ENCODE measurements at regions not wholly inside any gene's neighbourhood (a gene's known extent, or its start where the extent isn't known, plus 50 kb on each side); places are given as distances from the start of the nearest gene placed in this dataset.
A peak's percentile ranks its signal among the peaks of the same experiment; 100 is the strongest.

DNA sequence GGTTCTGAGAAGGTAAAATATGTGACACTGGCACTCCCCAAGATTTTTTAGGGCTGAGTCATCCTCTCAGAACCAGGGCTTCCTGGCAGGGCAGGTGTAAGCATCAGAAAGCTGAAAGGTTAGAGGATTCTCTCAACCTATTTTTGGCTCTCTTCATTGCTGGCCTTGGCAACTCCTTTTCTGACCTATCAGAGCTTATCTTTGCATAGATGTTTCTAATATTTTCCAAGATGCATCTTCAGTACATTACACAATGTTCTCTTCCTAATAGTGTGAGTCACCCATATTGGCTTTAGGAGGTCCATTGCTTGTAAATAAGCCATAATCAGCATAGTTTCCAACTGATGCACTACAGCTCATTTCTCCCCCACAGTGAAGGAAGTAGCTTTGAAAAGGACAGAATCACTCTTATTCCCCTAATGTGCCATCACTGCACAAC, 2008.4 kb upstream of the PIK3C3 start:
- CTCF ChIA-PET (ENCODE audit: partially characterized antibody) = no interaction called here
- Histone ChIP-seq H3K4me1 (replicated peaks in 1 of 4; ENCODE audit: control insufficient read depth in 3 of 4, insufficient read depth in 4 of 4, low read length in 3 of 4) (peaks cover 0 to 3% (median under 1%) of the 10 kb centered on the region in 4 experiments; a peak in 1 of 7 replicates), H3K79me1 (ENCODE audit: low read depth, low read length) (no peaks in the 10 kb centered on the region), H3K23me2 (ENCODE audit: low read depth, low read length) (no peaks in the 10 kb centered on the region), H3K4ac (replicated peaks; ENCODE audit: insufficient read length, low read depth, low read length) (no peak overlapping the region), H3K27ac (ENCODE audit: low read depth, low read length) (no peak overlapping the region), H3K79me2 (ENCODE audit: control insufficient read depth in 1 of 2, insufficient read depth in 2 of 2, low read length in 2 of 2) (no peaks in the 10 kb centered on the region), H2BK12ac (ENCODE audit: low read depth, low read length) (no peak overlapping the region), H3K9me3 (ENCODE audit: insufficient read depth in 2 of 2, low read depth in 1 of 2, low read length in 1 of 2) (no peaks in the 10 kb centered on the region), H3K4me2 (ENCODE audit: insufficient read depth in 1 of 2, low read depth in 2 of 2, low read length in 2 of 2) (no peak overlapping the region), H3K9ac (replicated peaks in 1 of 4; ENCODE audit: extremely low read depth in 1 of 4, low read depth in 3 of 4, low read length in 3 of 4) (no peak overlapping the region), H3K23ac (ENCODE audit: insufficient read length) (no peak overlapping the region), H4K8ac (ENCODE audit: extremely low read depth, insufficient read depth, low read length) (no peak overlapping the region), H4K5ac (ENCODE audit: insufficient read length, low read depth, low read length) (no peak overlapping the region), H3K14ac (ENCODE audit: insufficient read length) (no peak overlapping the region), H2BK15ac (ENCODE audit: low read length) (no peak overlapping the region), H2BK5ac (ENCODE audit: low read depth, low read length) (no peak overlapping the region), H3K18ac (ENCODE audit: extremely low read depth, low read length) (no peak overlapping the region), H2BK120ac (replicated peaks; ENCODE audit: low read depth, low read length) (no peak overlapping the region), H3K4me3 (ENCODE audit: extremely low read depth in 1 of 4, insufficient read depth in 2 of 4, low read depth in 3 of 4, low read length in 4 of 4) (no peak overlapping the region), H3K27me3 (replicated peaks in 1 of 4; ENCODE audit: control insufficient read depth in 3 of 4, extremely low read depth in 1 of 4, insufficient read depth in 3 of 4, low read length in 3 of 4) (no peaks in the 10 kb centered on the region), H4K20me1 (replicated peaks in 1 of 2; ENCODE audit: control insufficient read depth in 1 of 2, insufficient read depth in 2 of 2, low read length in 2 of 2) (no peaks in the 10 kb centered on the region), H4K91ac (replicated peaks; ENCODE audit: insufficient read length, low read length) (no peak overlapping the region), H2AFZ (ENCODE audit: low read length) (no peak overlapping the region), H2AK5ac (ENCODE audit: low read depth, low read length) (no peak overlapping the region), H3K36me3 (ENCODE audit: control insufficient read depth in 2 of 4, insufficient read depth in 4 of 4, low read length in 3 of 4) (no peaks in the 10 kb centered on the region), H3K56ac (replicated peaks; ENCODE audit: insufficient read length, low read depth, low read length) (no peak overlapping the region), H2BK20ac (ENCODE audit: low read length) (no peak overlapping the region)
- peak; percentile 84 for TF ChIP-seq JUND (IDR thresholded peaks at IDR 0.05; ENCODE audit: low read length)
- 0 out of 2 replicates have a peak, but pooled peaks have one; percentile 17 for TF ChIP-seq MAFK (IDR thresholded peaks at IDR 0.05; ENCODE audit: low read depth, low read length)
- no peak for TF ChIP-seq SP2 (IDR thresholded peaks at IDR 0.05; ENCODE audit: low read length)
- TF ChIP-seq RFX5 (IDR thresholded peaks at IDR 0.05; ENCODE audit: borderline replicate concordance, low read depth, low read length) = no peak
- TF ChIP-seq TCF12 (IDR thresholded peaks at IDR 0.05; ENCODE audit: low read depth, low read length) = no peak
- TF ChIP-seq TAF1 (IDR thresholded peaks at IDR 0.05; ENCODE audit: low read depth, low read length) = no peak
- TF ChIP-seq RBBP5 (IDR thresholded peaks at IDR 0.05; ENCODE audit: borderline replicate concordance, low read depth, low read length) = no peak
- TF ChIP-seq JUN (IDR thresholded peaks at IDR 0.05; ENCODE audit: low read depth, low read length) = peak; percentile 54; the same call in 1 of the 2 replicates
- no peak for DNase-seq (ENCODE audit: low read depth in 1 of 2, low spot score in 2 of 2)
- no peak for FAIRE-seq
- POLR2A ChIA-PET (ENCODE audit: partially characterized antibody) = interaction anchor here (0.6 kb wide), 1 partner anchor 82 kb away, joined by 3 read pairs; no protein-coding TSS in a partner anchor

Data from H1 (cell line).